A549 (cell line): ENCODE measurements at regions not wholly inside any gene's neighbourhood (a gene's known extent, or its start where the extent isn't known, plus 50 kb on each side); places are given as distances from the start of the nearest gene placed in this dataset.

Experiments
- CBX2 ChIP-seq: fragments of 200-600 bp; sonication (generic); IDR thresholded peaks from 2 replicates; pipeline ENCODE4 v1.6.1; 2016; ENCODE audit warnings: low read depth, mild to moderate bottlenecking, borderline replicate concordance
- CEBPB ChIP-seq, 2 experiments: fragments of >200 bp in 1 of 2; sonication (Bioruptor Twin) in 1 of 2; formaldehyde crosslinking in 1 of 2; IDR thresholded peaks; 2 replicates each; pipeline ENCODE4 v1.6.1; 2012 to 2016
- CHD2 ChIP-seq: fragments of 150-350 bp; IDR thresholded peaks from 2 replicates; pipeline ENCODE4 v1.6.1; 2014; ENCODE audit warnings: low read length; ENCODE audit not compliant: partially characterized antibody
- EHF ChIP-seq: fragments of 250-450 bp; sonication (Bioruptor Pico); IDR thresholded peaks from 2 replicates; pipeline ENCODE4 v1.5.0; 2020; ENCODE audit warnings: mild to moderate bottlenecking
- EHMT2 ChIP-seq: fragments of 200-600 bp; sonication (generic); IDR thresholded peaks from 2 replicates; pipeline ENCODE4 v1.6.1; 2016; ENCODE audit warnings: antibody characterized with exemption, low read depth, mild to moderate bottlenecking, moderate library complexity
- ELK1 ChIP-seq: fragments of 150-350 bp; IDR thresholded peaks from 2 replicates; pipeline ENCODE4 v1.6.1; 2014; ENCODE audit warnings: low read depth, mild to moderate bottlenecking, low read length
- ESRRA ChIP-seq: fragments of 150-350 bp; IDR thresholded peaks from 2 replicates; pipeline ENCODE4 v1.6.1; 2014; ENCODE audit warnings: mild to moderate bottlenecking, low read length, borderline replicate concordance
- FOSB ChIP-seq: fragments of 250-450 bp; sonication (Bioruptor Pico); IDR thresholded peaks from 2 replicates; pipeline ENCODE4 v1.5.0; 2020; ENCODE audit warnings: mild to moderate bottlenecking, moderate library complexity
- FOXS1 ChIP-seq: fragments of 250-450 bp; sonication (Bioruptor Pico); IDR thresholded peaks from 2 replicates; pipeline ENCODE4 v1.5.0; 2020; ENCODE audit warnings: mild to moderate bottlenecking, moderate library complexity
- HDAC2 ChIP-seq: fragments of 200-600 bp; sonication (generic); IDR thresholded peaks from 2 replicates; pipeline ENCODE4 v1.6.1; 2016
- HOXB13 ChIP-seq: fragments of 250-450 bp; sonication (Bioruptor Pico); IDR thresholded peaks from 2 replicates; pipeline ENCODE4 v1.5.0; 2020; ENCODE audit warnings: low read depth, mild to moderate bottlenecking, moderate library complexity
- HOXB5 ChIP-seq: fragments of 250-450 bp; sonication (Bioruptor Pico); IDR thresholded peaks from 2 replicates; pipeline ENCODE4 v1.5.0; 2020; ENCODE audit warnings: mild to moderate bottlenecking, moderate library complexity
- KDM5A ChIP-seq: fragments of 200-600 bp; sonication (generic); IDR thresholded peaks from 2 replicates; pipeline ENCODE4 v1.6.1; 2016; ENCODE audit warnings: antibody characterized with exemption, mild to moderate bottlenecking
- MAFK ChIP-seq: fragments of 450-650 bp; IDR thresholded peaks from 2 replicates; pipeline ENCODE4 v1.6.1; 2014; ENCODE audit not compliant: partially characterized antibody
- MAZ ChIP-seq: fragments of 150-350 bp; IDR thresholded peaks from 2 replicates; pipeline ENCODE4 v1.6.1; 2014; ENCODE audit warnings: antibody characterized with exemption, low read depth, low read length, borderline replicate concordance
- NFE2L2 ChIP-seq: fragments of 150-350 bp; conservative IDR thresholded peaks from 2 replicates; pipeline ENCODE4 v1.6.1; 2014; ENCODE audit warnings: low read length
- NPAS2 ChIP-seq: fragments of 250-450 bp; sonication (Bioruptor Pico); IDR thresholded peaks from 2 replicates; pipeline ENCODE4 v1.8.0; 2022; ENCODE audit warnings: mild to moderate bottlenecking, moderate library complexity, borderline replicate concordance
- NR3C1 ChIP-seq: fragments of >200 bp; sonication (Bioruptor Twin); formaldehyde crosslinking; IDR thresholded peaks from 3 replicates; pipeline ENCODE4 v1.6.1; 2017
- PBX3 ChIP-seq: IDR thresholded peaks from 2 replicates; pipeline ENCODE4 v1.6.1; 2012
- PHF8 ChIP-seq: fragments of 200-600 bp; sonication (generic); IDR thresholded peaks from 2 replicates; pipeline ENCODE4 v1.6.1; 2016; ENCODE audit warnings: low read depth, mild to moderate bottlenecking, antibody characterized with exemption, moderate library complexity, borderline replicate concordance
- RAD21 ChIP-seq, 2 experiments: fragments of >200 bp in 1 of 2; sonication (Bioruptor Twin) in 1 of 2; formaldehyde crosslinking in 1 of 2; IDR thresholded peaks in 1 of 2; conservative IDR thresholded peaks in 1 of 2; 2 replicates in 1 of 2; 3 replicates in 1 of 2; pipeline ENCODE4 v1.6.1; 2012 to 2018; ENCODE audit warnings: inconsistent platforms in 1 of 2
- REST ChIP-seq: fragments of 200-600 bp; sonication (generic); IDR thresholded peaks from 2 replicates; pipeline ENCODE4 v1.6.1; 2016; ENCODE audit warnings: antibody characterized with exemption, mild to moderate bottlenecking, moderate library complexity
- RFX5 ChIP-seq: fragments of 450-650 bp; IDR thresholded peaks from 2 replicates; pipeline ENCODE4 v1.7.1; 2014; ENCODE audit warnings: antibody characterized with exemption, mild to moderate bottlenecking, moderate library complexity
- SREBF2 ChIP-seq: fragments of 450-650 bp; IDR thresholded peaks from 2 replicates; pipeline ENCODE4 v1.6.1; 2014; ENCODE audit warnings: mild to moderate bottlenecking, moderate library complexity
- TFCP2L1 ChIP-seq: fragments of 250-450 bp; sonication (Bioruptor Pico); IDR thresholded peaks from 2 replicates; pipeline ENCODE4 v1.5.0; 2021; ENCODE audit warnings: mild to moderate bottlenecking
- TP53 ChIP-seq: fragments of 250-450 bp; sonication (Bioruptor Pico); IDR thresholded peaks from 2 replicates; pipeline ENCODE4 v1.5.0; 2021; ENCODE audit warnings: mild to moderate bottlenecking, moderate library complexity
- ZC3H11A ChIP-seq: fragments of 450-650 bp; IDR thresholded peaks from 2 replicates; pipeline ENCODE4 v1.6.1; 2014; ENCODE audit warnings: antibody characterized with exemption, mild to moderate bottlenecking
- ZNF302 ChIP-seq: fragments of 250-450 bp; sonication (Bioruptor Pico); IDR thresholded peaks from 2 replicates; pipeline ENCODE4 v1.9.0; 2021; ENCODE audit warnings: inconsistent platforms, mild to moderate bottlenecking, moderate library complexity
- ZSCAN20 ChIP-seq: fragments of 250-450 bp; sonication (Bioruptor Pico); IDR thresholded peaks from 2 replicates; pipeline ENCODE4 v1.8.0; 2022; ENCODE audit warnings: mild to moderate bottlenecking, moderate library complexity
- TF ChIP-seq, protein P1 (sequence below): fragments of >200 bp; sonication (Bioruptor Twin); formaldehyde crosslinking; IDR thresholded peaks from 3 replicates; pipeline ENCODE4 v1.6.1; 2016

GRCh38 chr7:106377847-106378361, 93.1 kb upstream of the NAMPT start (continued):
- TF ChIP-seq ELK1, result no peak
- no peak for TF ChIP-seq HOXB13 (CRISPR knock-in tag)
- no peak for TF ChIP-seq PHF8
- no peak for TF ChIP-seq NPAS2 (CRISPR knock-in tag)
- TF ChIP-seq SREBF2, result no peak
- TF ChIP-seq MAZ, result no peak
- no peak for TF ChIP-seq NR3C1
- no peak for TF ChIP-seq HOXB5 (CRISPR knock-in tag)
- TF ChIP-seq, protein P1, sequence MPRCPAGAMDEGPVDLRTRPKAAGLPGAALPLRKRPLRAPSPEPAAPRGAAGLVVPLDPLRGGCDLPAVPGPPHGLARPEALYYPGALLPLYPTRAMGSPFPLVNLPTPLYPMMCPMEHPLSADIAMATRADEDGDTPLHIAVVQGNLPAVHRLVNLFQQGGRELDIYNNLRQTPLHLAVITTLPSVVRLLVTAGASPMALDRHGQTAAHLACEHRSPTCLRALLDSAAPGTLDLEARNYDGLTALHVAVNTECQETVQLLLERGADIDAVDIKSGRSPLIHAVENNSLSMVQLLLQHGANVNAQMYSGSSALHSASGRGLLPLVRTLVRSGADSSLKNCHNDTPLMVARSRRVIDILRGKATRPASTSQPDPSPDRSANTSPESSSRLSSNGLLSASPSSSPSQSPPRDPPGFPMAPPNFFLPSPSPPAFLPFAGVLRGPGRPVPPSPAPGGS, result 0 out of 3 replicates have a peak, but pooled peaks have one; percentile 34
- no peak for TF ChIP-seq KDM5A
- no peak for TF ChIP-seq EHF (CRISPR knock-in tag)
- TF ChIP-seq TP53 (CRISPR knock-in tag), result no peak
- TF ChIP-seq CBX2, result no peak
- no peak for TF ChIP-seq EHMT2
- TF ChIP-seq ESRRA, result no peak
- no peak for TF ChIP-seq ZSCAN20
- TF ChIP-seq HDAC2, result no peak
- peak; percentile 99 for TF ChIP-seq MAFK
- no peak for TF ChIP-seq CHD2
- TF ChIP-seq NFE2L2, result peak; percentile 95
- TF ChIP-seq PBX3, result no peak
- TF ChIP-seq FOXS1 (CRISPR knock-in tag), result no peak
- no peak for TF ChIP-seq FOSB (CRISPR knock-in tag)
- TF ChIP-seq REST, result no peak
- TF ChIP-seq RAD21 (conservative IDR thresholded peaks at IDR 0.05 in 1 of 2, IDR thresholded peaks at IDR 0.05 in 1 of 2), result peak in 1 of 2 experiments; percentile 34; a peak in 2 of 5 replicates
- no peak for TF ChIP-seq ZC3H11A
- no peak for TF ChIP-seq RFX5
- no peak for TF ChIP-seq TFCP2L1 (CRISPR knock-in tag)
- peak; percentile 26 to 69; a peak in 2 of 4 replicates for TF ChIP-seq CEBPB (IDR thresholded peaks at IDR 0.05)
- TF ChIP-seq ZNF302, result no peak
